PC-3 (cell line): ENCODE measurements at regions not wholly inside any gene's neighbourhood (a gene's known extent, or its start where the extent isn't known, plus 50 kb on each side); places are given as distances from the start of the nearest gene placed in this dataset.
"Not testable (repeated sequence)": the region's sequence is repeated elsewhere in the genome, so short reads cannot be mapped to it uniquely, and the experiment has no call there.

ENCODE experiments used
- ATAC-seq: fragments of 200-7000 bp; cut with Tn5 transposase; 2 replicates; pipeline ENCODE4 v1.9.1; 2020; ENCODE audit warnings: mild to moderate bottlenecking, moderate library complexity
- BruUV-seq: library from RNA; stranded (reverse); fragments of 400-500 nt; replicated peaks from 2 replicates; lab custom pipeline; 2021; lab: Mats Ljungman, UMichigan
- CTCF ChIA-PET: fragments of 300-600 bp; sonication (Branson Sonifier 250); formaldehyde crosslinking; loops from one replicate; lab custom pipeline; 2022; ENCODE audit warnings: antibody characterized with exemption; lab: Charles Lee
- POLR2A ChIA-PET: fragments of 300-600 bp; sonication (Branson Sonifier 250); formaldehyde crosslinking; loops from one replicate; lab custom pipeline; 2022; ENCODE audit warnings: antibody characterized with exemption; ENCODE audit not compliant: unreplicated experiment; lab: Charles Lee
- DNase-seq: peaks from one replicate; pipeline ENCODE4 v3.0.0-alpha.2; 2015
- H2AFZ ChIP-seq: fragments of 300-600 bp; sonication (generic); 2 replicates; pipeline ENCODE4 v1.6.0; 2016; ENCODE audit warnings: antibody characterized with exemption, low read length
- H3F3A ChIP-seq: fragments of 300-600 bp; sonication (generic); one replicate; pipeline ENCODE4 v1.6.0; 2017; ENCODE audit warnings: antibody characterized with exemption, low read length, control low read depth, mild to moderate bottlenecking; ENCODE audit not compliant: unreplicated experiment
- H3K27ac ChIP-seq: fragments of 300-600 bp; sonication (generic); 2 replicates; pipeline ENCODE4 v1.5.1; 2016; ENCODE audit warnings: mild to moderate bottlenecking, low read length
- H3K27me3 ChIP-seq: fragments of 300-600 bp; sonication (generic); 2 replicates; pipeline ENCODE4 v1.6.1; 2016; ENCODE audit warnings: low read length, mixed read lengths
- H3K36me3 ChIP-seq: fragments of 300-600 bp; sonication (generic); 2 replicates; pipeline ENCODE4 v1.6.1; 2016; ENCODE audit warnings: low read depth, mixed run types, low read length, mixed read lengths
- H3K4me1 ChIP-seq: fragments of 300-600 bp; sonication (generic); 2 replicates; pipeline ENCODE4 v1.5.1; 2016; ENCODE audit warnings: low read length; ENCODE audit not compliant: insufficient read depth
- H3K4me2 ChIP-seq: fragments of 300-600 bp; sonication (generic); 2 replicates; pipeline ENCODE4 v1.6.0; 2016; ENCODE audit warnings: low read length
- H3K4me3 ChIP-seq: fragments of 300-600 bp; sonication (generic); 2 replicates; pipeline ENCODE4 v1.5.1; 2016; ENCODE audit warnings: mild to moderate bottlenecking, low read length, mixed read lengths
- H3K79me2 ChIP-seq: fragments of 300-600 bp; sonication (generic); 2 replicates; pipeline ENCODE4 v1.6.1; 2017; ENCODE audit warnings: low read length, mixed read lengths
- H3K9ac ChIP-seq: fragments of 300-600 bp; sonication (generic); 2 replicates; pipeline ENCODE4 v1.6.0; 2016; ENCODE audit warnings: mild to moderate bottlenecking, low read length
- H3K9me2 ChIP-seq: fragments of 300-600 bp; sonication (generic); replicated peaks from 2 replicates; pipeline ENCODE4 v1.6.1; 2016; ENCODE audit warnings: mixed run types, low read length, mixed read lengths
- H3K9me3 ChIP-seq: fragments of 300-600 bp; sonication (generic); 2 replicates; pipeline ENCODE4 v1.6.1; 2016; ENCODE audit warnings: low read length, mixed read lengths
- H4K20me1 ChIP-seq: fragments of 300-600 bp; sonication (generic); 2 replicates; pipeline ENCODE4 v1.6.1; 2016; ENCODE audit warnings: low read length, mixed read lengths
- CTCF ChIP-seq: fragments of 300-600 bp; sonication (generic); conservative IDR thresholded peaks from 2 replicates; pipeline ENCODE4 v1.5.1; 2017; ENCODE audit warnings: antibody characterized with exemption, low read depth, mild to moderate bottlenecking, low read length
- EZH2 ChIP-seq: fragments of 300-600 bp; sonication (generic); IDR thresholded peaks from one replicate; pipeline ENCODE4 v1.6.1; 2017; ENCODE audit warnings: antibody characterized with exemption, mild to moderate bottlenecking, low read length; ENCODE audit not compliant: unreplicated experiment
- EZH2phosphoT487 ChIP-seq: fragments of 300-600 bp; sonication (generic); IDR thresholded peaks from 2 replicates; pipeline ENCODE4 v1.6.1; 2018; ENCODE audit warnings: mild to moderate bottlenecking, antibody characterized with exemption, low read length, borderline replicate concordance
- intact Hi-C: fragments of 100-400 bp; cut with micrococcal nuclease; formaldehyde crosslinking; loops from 2 replicates; pipeline ENCODE4 v1.9.0; 2023

GRCh38 chr11:69951821-69952220 lies 126.3 kb upstream of the ANO1 start:
- no peak for ATAC-seq
- POLR2A ChIA-PET = no interaction called here
- no peak for TF ChIP-seq EZH2
- no peak for TF ChIP-seq EZH2phosphoT487
- no peak for TF ChIP-seq CTCF
- H3K79me2 ChIP-seq = peaks cover 8% of the 10 kb centered on the region
- peaks cover 39% of the 10 kb centered on the region for H3K4me1 ChIP-seq
- no peak overlapping the region for H2AFZ ChIP-seq
- DNase-seq = no peak
- no peaks in the 10 kb centered on the region for H3K9me3 ChIP-seq
- H3K9me2 ChIP-seq = no peaks in the 10 kb centered on the region
- H3K27ac ChIP-seq = no peak overlapping the region
- no peaks in the 10 kb centered on the region for H4K20me1 ChIP-seq
- no peak overlapping the region for H3K4me3 ChIP-seq
- no peak overlapping the region for H3K9ac ChIP-seq
- intact Hi-C loops = no loop called here
- H3K27me3 ChIP-seq = no peaks in the 10 kb centered on the region
- CTCF ChIA-PET = interaction anchor here (0.6 kb wide), 1 partner anchor 70 kb away, joined by 3 read pairs; no protein-coding TSS in a partner anchor
- no peaks in the 10 kb centered on the region for H3K36me3 ChIP-seq
- no peak overlapping the region for H3K4me2 ChIP-seq
- H3F3A ChIP-seq = peaks cover 5% of the 10 kb centered on the region
- no TSS peak for BruUV-seq

GRCh38 chr11:69952229-69952975 lies 125.7 kb upstream of the ANO1 start:
- H3K27ac ChIP-seq, H3K27me3 ChIP-seq, H3K9me2 ChIP-seq, H3K4me2 ChIP-seq, BruUV-seq, H2AFZ ChIP-seq, H3K36me3 ChIP-seq, H3K9ac ChIP-seq, H3K9me3 ChIP-seq, DNase-seq, H3F3A ChIP-seq, H3K79me2 ChIP-seq, intact Hi-C loops, ATAC-seq, POLR2A ChIA-PET, H3K4me3 ChIP-seq, H4K20me1 ChIP-seq: not testable (repeated sequence)
- peaks cover 37% of the 10 kb centered on the region for H3K4me1 ChIP-seq
- CTCF ChIA-PET = interaction anchor here (0.6 kb wide), 1 partner anchor 69 kb away, joined by 3 read pairs; no protein-coding TSS in a partner anchor

GRCh38 chr11:69953356-69953755 lies 124.8 kb upstream of the ANO1 start:
- no peaks in the 10 kb centered on the region for H3K9me2 ChIP-seq
- no peaks in the 10 kb centered on the region for H4K20me1 ChIP-seq
- no peak overlapping the region for H2AFZ ChIP-seq
- no peak overlapping the region for H3K27ac ChIP-seq
- ATAC-seq = no peak
- H3K9ac ChIP-seq = no peak overlapping the region
- ChIA-PET CTCF (no interaction called here), POLR2A (interaction anchor here (0.6 kb wide), 1 partner anchor 49 kb away, joined by 3 read pairs; no protein-coding TSS in a partner anchor)
- no peaks in the 10 kb centered on the region for H3K27me3 ChIP-seq
- no peak overlapping the region for H3K4me2 ChIP-seq
- H3K9me3 ChIP-seq = no peaks in the 10 kb centered on the region
- peaks cover 5% of the 10 kb centered on the region for H3F3A ChIP-seq
- no peaks in the 10 kb centered on the region for H3K79me2 ChIP-seq
- no peak for TF ChIP-seq CTCF
- no peak for TF ChIP-seq EZH2
- no peak for TF ChIP-seq EZH2phosphoT487
- intact Hi-C loops = no loop called here
- H3K4me3 ChIP-seq = no peak overlapping the region
- no peaks in the 10 kb centered on the region for H3K36me3 ChIP-seq
- peaks cover 31% of the 10 kb centered on the region for H3K4me1 ChIP-seq
- BruUV-seq = no TSS peak
- no peak for DNase-seq
